Stimulated activated CD8-positive, alpha-beta memory T cell treated with anti-CD3 and anti-CD28 coated beads, Interleukin-7, amount 100 ng/mL, for 48 hours (primary cell): ENCODE measurements at regions not wholly inside any gene's neighbourhood (a gene's known extent, or its start where the extent isn't known, plus 50 kb on each side); places are given as distances from the start of the nearest gene placed in this dataset.
A peak's percentile ranks its signal among the peaks of the same experiment; 100 is the strongest.

ENCODE experiments used
- DNase-seq, 2 donors: peaks; one replicate each; pipeline ENCODE4 v3.0.0-alpha.2; 2020; ENCODE audit warnings: low read depth in 1 of 2; ENCODE audit errors: extremely low read depth in 1 of 2

DNA sequence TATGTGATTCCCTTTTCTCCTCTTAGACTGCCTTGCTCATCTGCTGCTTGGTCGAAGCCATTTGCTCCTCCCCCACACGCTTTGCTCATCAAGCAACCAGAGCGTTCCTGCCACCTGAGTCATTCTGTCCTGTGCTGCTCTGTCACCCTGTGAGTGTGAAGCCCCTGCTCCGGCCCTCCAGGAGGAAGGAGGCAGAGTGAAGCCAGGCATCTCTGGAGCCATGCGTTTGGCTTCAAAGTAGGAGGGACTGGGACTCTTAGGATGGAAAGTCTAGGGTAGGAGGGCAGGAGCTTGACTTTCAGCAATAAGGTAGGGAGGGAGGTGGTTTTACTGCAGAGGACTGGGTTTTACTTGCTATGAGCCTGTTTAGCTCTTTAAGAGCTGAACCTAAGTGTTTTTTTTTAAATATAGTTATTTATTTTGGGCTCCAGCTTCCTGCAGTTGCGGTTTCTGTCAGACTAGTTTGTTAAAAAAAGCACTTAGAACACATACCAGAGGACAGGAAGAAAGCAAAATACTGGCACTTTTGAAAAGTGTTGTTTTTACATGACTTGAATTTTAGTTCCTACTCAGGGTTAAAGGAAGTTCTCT lies 63.6 kb downstream of the SPINK2 start:
- peak; percentile 56 to 85 for DNase-seq

DNA sequence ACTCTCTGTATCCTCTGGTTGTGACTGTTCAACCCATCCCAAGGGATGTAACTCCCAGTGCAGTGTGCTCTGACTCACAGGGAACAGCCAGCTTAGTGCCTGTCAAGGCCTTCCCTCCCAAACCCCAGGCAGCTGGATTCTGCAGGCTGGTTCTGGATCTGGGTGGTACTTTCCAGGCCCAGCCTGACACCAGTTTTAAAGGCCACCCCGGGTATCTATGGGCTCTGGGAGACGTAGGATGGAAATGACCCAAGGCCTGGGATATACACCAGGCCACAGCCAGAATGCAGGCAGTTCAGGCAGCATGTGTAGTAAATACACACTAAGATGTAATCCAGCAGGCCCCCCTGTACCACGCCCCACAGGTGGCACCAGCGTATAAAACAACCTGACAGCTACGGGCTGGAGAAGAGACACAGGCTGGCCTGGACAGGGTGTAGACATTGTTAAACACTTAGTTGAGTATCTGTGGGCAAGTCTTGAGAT lies 64.2 kb downstream of the SPINK2 start:
- DNase-seq = no peak

DNA sequence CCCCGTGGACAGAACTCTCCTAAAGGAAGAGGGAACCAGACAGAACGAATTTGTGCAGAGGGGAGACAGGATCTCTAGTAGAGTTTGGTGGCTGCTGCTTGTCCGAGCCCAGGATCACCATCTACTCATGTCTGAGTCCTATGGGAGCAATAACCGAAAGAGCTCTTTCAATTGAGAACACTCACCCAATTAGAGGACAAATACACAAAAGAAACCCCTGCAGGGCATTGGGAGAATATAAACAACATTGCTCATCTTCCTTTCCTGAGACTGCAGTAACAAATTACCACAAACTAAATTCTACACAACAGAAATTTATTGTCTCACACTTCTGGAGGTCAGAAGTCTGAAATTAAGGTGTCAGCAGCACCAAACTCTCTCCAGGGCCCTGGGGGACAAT lies 65.6 kb downstream of the SPINK2 start:
- DNase-seq = no peak

DNA sequence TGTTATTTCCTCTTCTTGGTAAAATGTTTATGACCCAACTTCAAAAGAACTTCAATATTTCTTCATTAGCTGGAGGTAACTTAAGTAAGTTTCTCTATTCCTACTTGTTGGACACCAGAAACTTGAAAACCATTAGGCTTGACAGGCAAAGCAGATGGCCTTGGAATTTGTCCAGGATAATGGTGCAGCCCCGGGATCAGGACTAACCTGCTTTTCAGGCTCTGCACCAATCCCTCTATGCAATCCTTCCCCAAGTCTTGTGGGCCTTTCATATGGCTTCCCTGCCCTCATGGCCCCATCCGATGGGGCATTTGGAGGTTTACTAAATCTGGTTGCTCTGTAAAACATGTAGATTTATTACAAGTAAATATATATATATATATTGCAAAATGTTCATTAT lies 68.5 kb downstream of the SPINK2 start:
- no peak for DNase-seq

DNA sequence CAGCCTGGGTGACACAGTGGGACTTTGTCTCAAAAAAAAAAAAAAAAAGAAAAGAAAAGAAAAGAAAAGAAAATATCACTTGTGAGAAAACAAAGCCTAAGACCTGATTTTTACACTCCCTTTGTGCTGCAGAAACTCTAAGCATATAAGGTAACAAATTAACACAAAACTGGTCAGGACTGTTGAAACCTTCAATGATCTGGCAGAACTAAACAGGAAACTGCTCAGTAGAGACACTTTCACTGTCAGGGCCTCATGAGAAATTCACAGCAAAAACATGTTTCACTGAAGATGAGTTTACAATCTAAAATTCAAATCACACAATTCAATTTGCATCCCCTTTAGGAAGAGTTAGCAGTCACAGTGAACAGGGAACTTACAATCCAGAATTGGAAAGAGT lies 69.1 kb upstream of the HOPX start:
- DNase-seq = no peak

DNA sequence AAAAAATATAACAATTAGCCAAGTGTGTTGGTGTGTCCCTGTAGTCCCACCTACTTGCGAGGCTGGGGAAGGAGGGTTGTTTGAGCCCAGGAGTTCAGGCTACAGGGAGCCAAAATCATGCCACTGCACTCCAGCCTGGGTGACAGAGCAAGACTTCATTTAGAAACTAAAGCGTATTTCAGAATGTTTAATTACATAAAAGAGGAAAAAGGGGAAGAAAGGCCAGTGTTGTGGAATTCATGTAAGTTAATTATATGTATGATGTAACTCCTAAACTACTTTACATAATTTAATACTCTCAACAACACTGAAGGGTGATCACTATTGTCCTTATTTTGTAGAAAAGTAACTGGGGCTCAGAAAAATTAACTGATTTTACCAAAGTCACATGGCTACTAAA lies 67.2 kb upstream of the HOPX start:
- no peak for DNase-seq

DNA sequence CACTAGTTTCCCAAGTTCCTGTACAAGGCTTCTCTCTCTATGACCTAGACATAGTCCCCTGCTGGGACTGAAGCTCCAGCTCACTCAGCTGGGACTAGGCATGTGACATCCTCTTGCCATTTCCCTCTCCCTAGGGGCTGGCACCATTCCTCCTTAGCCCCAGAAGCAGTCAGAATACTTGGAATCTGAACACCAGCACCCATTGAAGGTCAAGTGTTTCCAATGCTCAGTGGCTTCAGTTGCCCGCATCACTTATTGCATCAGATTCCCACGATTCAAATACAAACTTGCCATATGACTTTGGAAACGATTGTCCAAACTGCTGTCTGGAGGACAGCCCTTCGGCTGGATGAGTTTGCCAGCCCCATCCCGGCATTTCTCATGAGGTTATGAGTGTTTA lies 65.5 kb upstream of the HOPX start:
- no peak for DNase-seq

DNA sequence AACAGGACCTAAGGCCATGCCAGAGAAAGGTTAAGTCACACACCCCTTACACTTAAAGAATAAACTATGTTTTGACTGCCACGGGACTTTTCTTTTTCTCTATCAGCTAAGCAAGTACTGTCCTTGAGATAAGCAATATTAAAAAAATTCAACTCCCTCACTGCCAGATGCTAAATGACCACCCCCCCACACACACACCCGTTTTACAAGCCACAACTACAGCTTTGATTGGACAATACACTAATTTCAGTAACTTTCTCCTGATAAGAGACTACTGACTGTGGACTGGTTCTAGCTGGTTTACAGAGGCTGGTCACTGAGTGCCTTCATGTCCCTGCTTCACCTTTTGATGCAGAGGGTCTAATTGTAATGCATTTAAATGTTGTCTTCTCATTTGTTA lies 63.9 kb upstream of the HOPX start:
- no peak for DNase-seq

DNA sequence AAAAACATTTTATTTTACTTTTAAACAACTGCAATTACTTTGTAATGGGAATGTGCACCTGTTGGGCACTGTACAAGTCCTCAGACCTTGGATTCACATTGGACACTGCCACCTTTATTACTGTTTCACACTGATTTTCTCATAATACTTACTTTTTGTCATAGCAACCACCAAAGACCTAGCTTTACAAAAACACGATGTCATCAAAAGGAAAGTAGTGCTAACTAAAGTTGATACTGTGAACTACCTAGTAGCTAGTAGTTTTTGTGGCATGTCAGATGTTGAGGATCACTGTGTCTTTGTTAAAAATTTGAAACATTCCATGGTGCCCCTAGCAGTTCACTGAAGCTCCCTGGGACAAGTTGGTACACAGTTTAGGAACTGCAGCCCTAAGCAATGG lies 62.9 kb upstream of the HOPX start:
- DNase-seq = no peak

DNA sequence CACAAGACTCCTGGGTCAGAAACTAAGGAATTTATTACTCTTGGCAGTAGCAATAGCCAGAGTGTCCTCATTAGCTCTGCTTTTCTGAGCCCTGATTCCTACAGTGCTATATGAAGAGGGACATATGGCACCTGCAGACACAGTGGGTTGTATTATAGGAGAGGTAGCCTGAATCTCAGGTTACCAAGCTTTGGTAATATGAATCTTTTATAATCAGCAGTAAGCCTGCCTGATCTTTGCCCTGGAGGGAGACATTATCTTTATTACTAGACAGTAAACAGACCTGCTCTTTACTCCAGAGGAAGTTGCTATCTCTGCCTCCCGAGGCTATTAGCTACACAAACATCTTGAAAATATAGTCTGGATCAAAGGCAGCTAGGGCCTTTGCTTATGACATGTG lies 62.5 kb upstream of the HOPX start:
- no peak for DNase-seq

DNA sequence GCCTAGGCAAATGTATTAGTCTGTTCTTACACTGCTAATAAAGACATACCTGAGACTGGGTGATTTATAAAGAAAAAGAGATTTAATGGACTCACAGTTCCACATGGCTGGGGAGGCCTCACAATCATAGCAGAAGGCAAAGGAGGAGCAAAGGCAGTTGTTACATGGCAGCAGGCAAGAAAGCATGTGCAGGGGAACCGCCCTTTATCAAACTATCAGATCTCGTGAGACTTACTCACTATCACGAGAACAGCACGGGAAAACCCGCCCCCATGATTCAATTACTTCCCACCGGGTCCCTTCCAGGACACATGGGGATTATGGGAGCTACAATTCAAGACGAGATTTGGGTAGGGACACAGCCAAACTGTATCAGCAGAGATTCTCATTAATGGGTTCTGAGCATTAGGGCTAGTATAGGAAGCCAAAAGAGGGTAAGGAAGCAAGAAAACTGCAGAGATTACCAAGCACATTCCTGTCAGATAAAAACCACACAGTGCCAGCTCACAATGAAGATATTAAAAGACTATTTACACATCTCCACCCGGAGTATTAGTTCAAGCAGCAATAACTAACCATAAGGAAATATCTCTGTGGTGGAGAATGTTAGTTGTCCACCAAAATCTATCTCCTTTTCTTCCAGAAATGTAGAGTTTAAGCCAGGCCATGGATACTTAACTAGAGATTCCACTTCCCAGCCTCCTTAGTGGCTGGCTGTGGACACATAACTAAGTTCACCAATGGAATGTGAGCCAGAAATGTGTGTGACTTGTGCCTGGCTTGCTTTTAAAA lies 61.2 kb upstream of the HOPX start:
- DNase-seq = no peak

DNA sequence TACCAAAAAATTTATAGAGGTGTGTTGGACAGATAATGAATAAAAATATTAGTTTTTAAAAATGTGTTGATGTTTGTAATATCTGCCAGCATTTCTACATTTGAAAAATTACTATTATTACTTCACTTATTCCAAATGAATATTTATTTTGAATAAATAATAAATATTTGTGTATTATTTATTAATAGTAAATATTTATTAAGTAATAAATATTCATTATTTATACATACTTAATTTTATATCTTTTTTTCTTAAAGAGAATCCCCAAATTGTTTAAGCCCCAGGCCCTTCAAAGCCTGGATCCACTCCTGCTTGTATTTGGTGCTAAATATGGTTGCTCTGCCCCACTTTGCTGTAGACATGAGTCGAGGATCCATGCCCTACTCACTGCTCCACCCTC lies 60.5 kb upstream of the HOPX start:
- no peak for DNase-seq

DNA sequence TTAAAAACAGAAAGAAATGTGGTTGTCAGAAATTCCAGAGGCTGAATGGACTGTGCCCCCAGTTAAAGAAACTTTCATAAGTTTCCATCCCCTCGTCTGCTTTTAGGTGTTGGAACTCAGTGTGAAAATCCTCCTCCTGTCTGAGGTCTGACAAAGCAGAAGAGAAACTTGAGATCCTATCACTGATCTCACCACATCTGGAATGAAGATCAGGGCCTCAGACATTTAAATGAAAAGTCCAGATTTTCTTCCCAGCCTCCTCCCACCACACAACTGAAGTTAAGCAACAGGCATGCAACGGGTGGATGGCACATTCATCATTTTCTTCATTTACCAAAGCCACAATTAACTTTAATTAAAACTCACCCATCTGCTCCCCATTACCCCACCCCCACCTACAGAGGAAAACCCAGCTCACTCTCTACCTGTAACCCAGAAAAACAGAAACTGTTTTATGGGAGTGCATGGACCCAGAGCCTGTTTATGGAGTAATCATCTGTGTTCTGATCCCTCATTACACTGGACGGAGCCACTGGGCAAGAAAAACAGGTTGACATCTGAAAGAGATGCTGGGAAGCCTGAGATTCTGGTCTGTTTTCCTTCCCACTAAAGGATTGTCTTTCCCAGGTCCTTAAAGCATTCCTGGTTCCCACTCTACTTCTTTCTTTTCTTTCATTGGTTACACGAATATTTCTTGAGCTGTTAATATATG lies 58.1 kb upstream of the HOPX start:
- DNase-seq = no peak

DNA sequence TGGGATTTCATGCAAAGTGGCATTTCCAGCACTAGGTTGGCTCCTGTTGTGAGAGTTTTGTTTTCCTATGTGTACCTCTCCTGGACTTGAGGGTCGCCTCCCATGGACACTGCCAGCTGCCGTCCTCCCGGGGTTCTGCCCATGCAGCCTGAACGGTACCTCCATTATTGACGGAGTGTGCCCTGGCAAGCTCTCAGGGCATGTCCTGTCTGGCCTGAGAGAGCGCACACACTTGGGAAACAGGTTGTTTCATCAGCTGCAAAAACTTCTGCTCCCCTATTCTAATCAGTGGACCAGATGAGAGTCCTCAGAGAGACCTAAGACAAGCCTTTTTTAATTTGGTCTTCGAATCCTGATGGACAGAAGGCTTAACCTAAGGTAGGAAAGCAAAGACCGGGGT lies 56.6 kb upstream of the HOPX start:
- no peak for DNase-seq

DNA sequence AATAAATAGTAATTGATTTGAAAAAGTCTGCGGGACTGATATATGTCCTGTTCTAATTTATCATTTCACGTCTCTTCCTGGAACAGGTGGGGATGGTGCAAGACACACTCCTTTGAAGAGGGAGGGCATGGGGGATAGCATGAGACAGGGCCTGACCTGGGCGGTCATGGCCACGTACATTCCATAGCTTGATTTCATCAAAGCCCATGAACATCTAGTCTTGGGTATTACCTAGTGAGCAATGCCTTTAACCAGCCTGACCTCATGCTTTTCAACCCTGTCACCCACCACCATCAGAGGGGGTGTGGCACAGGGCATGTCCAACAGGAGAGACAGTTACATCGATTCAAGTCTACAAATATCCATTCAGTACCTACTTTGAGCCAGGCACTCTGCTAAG lies 52.3 kb upstream of the HOPX start:
- DNase-seq = no peak

DNA sequence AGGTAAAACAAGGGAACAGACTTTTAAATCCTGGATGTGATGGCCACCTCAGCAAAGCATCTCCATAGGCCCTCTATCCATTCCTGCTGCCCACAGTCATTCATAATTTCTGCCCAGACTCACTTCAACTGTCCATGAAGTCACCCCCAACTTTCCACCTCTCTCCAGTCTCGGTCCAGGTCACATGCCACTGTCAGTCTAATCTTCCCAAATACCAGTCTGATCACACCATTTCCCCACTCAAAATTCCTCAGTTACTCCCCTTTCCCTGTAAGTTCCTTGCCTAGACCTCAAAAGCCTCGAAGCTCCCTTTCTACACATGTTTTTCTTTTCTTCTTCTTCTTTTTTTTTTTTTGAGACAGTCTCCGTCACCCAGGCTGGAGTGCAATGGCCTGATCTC lies 51.2 kb upstream of the HOPX start:
- DNase-seq = no peak

DNA sequence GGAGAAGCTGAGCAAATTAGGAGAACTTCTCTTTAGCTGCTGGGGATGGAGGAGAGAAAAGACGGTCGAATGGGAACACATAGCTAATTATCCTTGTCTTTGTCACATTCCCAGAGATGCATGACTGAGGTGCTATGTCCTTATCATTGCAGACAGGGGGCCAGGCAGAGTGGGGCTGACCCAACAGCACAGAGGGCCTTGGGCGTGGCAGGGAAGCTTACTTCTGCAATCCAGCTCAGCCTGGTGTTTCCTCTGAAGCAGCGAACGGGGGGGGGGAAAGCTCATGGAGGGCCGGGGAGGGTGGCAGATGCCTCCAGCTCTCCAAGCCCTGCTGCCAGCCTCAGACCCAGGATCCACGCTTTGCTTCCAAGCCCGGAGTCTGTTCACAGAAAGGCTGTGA lies 50.8 kb upstream of the HOPX start:
- DNase-seq = no peak
